ENCODE measurements at regions not wholly inside any gene's neighbourhood (a gene's known extent, or its start where the extent isn't known, plus 50 kb on each side); places are given as distances from the start of the nearest gene placed in this dataset.

- no peaks in the 10 kb centered on the region for H3K36me3 ChIP-seq (ENCODE audit: insufficient read depth, insufficient read length, low read length)
- H3K4me1 ChIP-seq (ENCODE audit: insufficient read depth, insufficient read length): no peaks in the 10 kb centered on the region
- no peak for DNase-seq (ENCODE audit: low read depth, low spot score)
- H3K4me3 ChIP-seq (ENCODE audit: insufficient read length, low read depth): no peak overlapping the region
- TF ChIP-seq SUZ12 (IDR thresholded peaks at IDR 0.05; ENCODE audit: extremely low read depth, insufficient read depth, insufficient read length): no peak
- TF ChIP-seq YY1 (IDR thresholded peaks at IDR 0.05; ENCODE audit: insufficient read depth, insufficient read length): no peak
- no peak for TF ChIP-seq ZNF274 (IDR thresholded peaks at IDR 0.05; ENCODE audit: low read depth, low read length)
- H3K9me3 ChIP-seq (ENCODE audit: insufficient read depth, low read length): peaks cover 25% of the 10 kb centered on the region; the same call in 1 of the 2 replicates
- H3K27me3 ChIP-seq (ENCODE audit: insufficient read depth, insufficient read length): no peaks in the 10 kb centered on the region
- no peak overlapping the region for H3K9ac ChIP-seq (ENCODE audit: insufficient read length, low read depth)
Measured at GRCh38 chr18:6547476-6547875, 132.8 kb upstream of the L3MBTL4 start.

GRCh38 chr18:6553234-6553900 is 138.7 kb upstream of the L3MBTL4 start:
- peaks cover 24% of the 10 kb centered on the region; the same call in 1 of the 2 replicates for H3K9me3 ChIP-seq (ENCODE audit: insufficient read depth, low read length)
- no peaks in the 10 kb centered on the region for H3K27me3 ChIP-seq (ENCODE audit: insufficient read depth, insufficient read length)
- peaks cover 2% of the 10 kb centered on the region for H3K4me1 ChIP-seq (ENCODE audit: insufficient read depth, insufficient read length)
- H3K36me3 ChIP-seq (ENCODE audit: insufficient read depth, insufficient read length, low read length): no peaks in the 10 kb centered on the region
- no peak for TF ChIP-seq SUZ12 (IDR thresholded peaks at IDR 0.05; ENCODE audit: extremely low read depth, insufficient read depth, insufficient read length)
- TF ChIP-seq ZNF274 (IDR thresholded peaks at IDR 0.05; ENCODE audit: low read depth, low read length): no peak
- TF ChIP-seq YY1 (IDR thresholded peaks at IDR 0.05; ENCODE audit: insufficient read depth, insufficient read length): no peak
- H3K4me3 ChIP-seq (ENCODE audit: insufficient read length, low read depth): no peak overlapping the region
- H3K9ac ChIP-seq (ENCODE audit: insufficient read length, low read depth): no peak overlapping the region
- DNase-seq (ENCODE audit: low read depth, low spot score): no peak

GRCh38 chr18:6557057-6557769 is 142.5 kb upstream of the L3MBTL4 start:
- DNase-seq (ENCODE audit: low read depth, low spot score): peak; percentile 32

GRCh38 chr18:6557770-6558248 is 143.1 kb upstream of the L3MBTL4 start:
- Histone ChIP-seq H3K4me3 (ENCODE audit: insufficient read length, low read depth) (no peak overlapping the region), H3K9ac (ENCODE audit: insufficient read length, low read depth) (no peak overlapping the region), H3K36me3 (ENCODE audit: insufficient read depth, insufficient read length, low read length) (no peaks in the 10 kb centered on the region), H3K9me3 (ENCODE audit: insufficient read depth, low read length) (no peaks in the 10 kb centered on the region), H3K27me3 (ENCODE audit: insufficient read depth, insufficient read length) (no peaks in the 10 kb centered on the region), H3K4me1 (ENCODE audit: insufficient read depth, insufficient read length) (peaks cover 2% of the 10 kb centered on the region)
- no peak for TF ChIP-seq SUZ12 (IDR thresholded peaks at IDR 0.05; ENCODE audit: extremely low read depth, insufficient read depth, insufficient read length)
- TF ChIP-seq YY1 (IDR thresholded peaks at IDR 0.05; ENCODE audit: insufficient read depth, insufficient read length): no peak
- TF ChIP-seq ZNF274 (IDR thresholded peaks at IDR 0.05; ENCODE audit: low read depth, low read length): no peak
- DNase-seq (ENCODE audit: low read depth, low spot score): no peak

More at GRCh38 chr18:6557057-6557769, 142.5 kb upstream of the L3MBTL4 start:
- Histone ChIP-seq H3K27me3 (ENCODE audit: insufficient read depth, insufficient read length) (no peaks in the 10 kb centered on the region), H3K9me3 (ENCODE audit: insufficient read depth, low read length) (no peaks in the 10 kb centered on the region), H3K36me3 (ENCODE audit: insufficient read depth, insufficient read length, low read length) (no peaks in the 10 kb centered on the region), H3K4me1 (ENCODE audit: insufficient read depth, insufficient read length) (peaks cover 2% of the 10 kb centered on the region), H3K9ac (ENCODE audit: insufficient read length, low read depth) (no peak overlapping the region), H3K4me3 (ENCODE audit: insufficient read length, low read depth) (no peak overlapping the region)
- TF ChIP-seq SUZ12 (IDR thresholded peaks at IDR 0.05; ENCODE audit: extremely low read depth, insufficient read depth, insufficient read length): no peak
- TF ChIP-seq ZNF274 (IDR thresholded peaks at IDR 0.05; ENCODE audit: low read depth, low read length): no peak
- TF ChIP-seq YY1 (IDR thresholded peaks at IDR 0.05; ENCODE audit: insufficient read depth, insufficient read length): no peak

- H3K4me3 ChIP-seq (ENCODE audit: insufficient read length, low read depth): peak overlapping the region; percentile 12
- no peaks in the 10 kb centered on the region for H3K27me3 ChIP-seq (ENCODE audit: insufficient read depth, insufficient read length)
- peaks cover 2% of the 10 kb centered on the region for H3K4me1 ChIP-seq (ENCODE audit: insufficient read depth, insufficient read length)
- no peak overlapping the region for H3K9ac ChIP-seq (ENCODE audit: insufficient read length, low read depth)
- DNase-seq (ENCODE audit: low read depth, low spot score): no peak
- H3K36me3 ChIP-seq (ENCODE audit: insufficient read depth, insufficient read length, low read length): no peaks in the 10 kb centered on the region
- H3K9me3 ChIP-seq (ENCODE audit: insufficient read depth, low read length): no peaks in the 10 kb centered on the region
- no peak for TF ChIP-seq ZNF274 (IDR thresholded peaks at IDR 0.05; ENCODE audit: low read depth, low read length)
- TF ChIP-seq SUZ12 (IDR thresholded peaks at IDR 0.05; ENCODE audit: extremely low read depth, insufficient read depth, insufficient read length): no peak
- no peak for TF ChIP-seq YY1 (IDR thresholded peaks at IDR 0.05; ENCODE audit: insufficient read depth, insufficient read length)
Measured at GRCh38 chr18:6558446-6559156, 143.9 kb upstream of the L3MBTL4 start.

GRCh38 chr18:6559296-6559695 is 144.6 kb upstream of the L3MBTL4 start:
- no peak overlapping the region for H3K4me3 ChIP-seq (ENCODE audit: insufficient read length, low read depth)
- no peaks in the 10 kb centered on the region for H3K27me3 ChIP-seq (ENCODE audit: insufficient read depth, insufficient read length)
- H3K36me3 ChIP-seq (ENCODE audit: insufficient read depth, insufficient read length, low read length): no peaks in the 10 kb centered on the region
- no peaks in the 10 kb centered on the region for H3K9me3 ChIP-seq (ENCODE audit: insufficient read depth, low read length)
- no peak for DNase-seq (ENCODE audit: low read depth, low spot score)
- H3K4me1 ChIP-seq (ENCODE audit: insufficient read depth, insufficient read length): peaks cover 2% of the 10 kb centered on the region
- TF ChIP-seq YY1 (IDR thresholded peaks at IDR 0.05; ENCODE audit: insufficient read depth, insufficient read length) (no peak), SUZ12 (IDR thresholded peaks at IDR 0.05; ENCODE audit: extremely low read depth, insufficient read depth, insufficient read length) (no peak), ZNF274 (IDR thresholded peaks at IDR 0.05; ENCODE audit: low read depth, low read length) (no peak)
- H3K9ac ChIP-seq (ENCODE audit: insufficient read length, low read depth): no peak overlapping the region

Measured in NT2/D1 (cell line).